Activated CD4-positive, alpha-beta T cell treated with anti-CD3 and anti-CD28 coated beads, Interleukin-2, amount 10 ng/mL, durations not matched to agents 24 days and 14 days (primary cell): ENCODE measurements at regions not wholly inside any gene's neighbourhood (a gene's known extent, or its start where the extent isn't known, plus 50 kb on each side); places are given as distances from the start of the nearest gene placed in this dataset.
"Not testable (repeated sequence)": the region's sequence is repeated elsewhere in the genome, so short reads cannot be mapped to it uniquely, and the experiment has no call there.

Source experiments
- DNase-seq: peaks from one replicate; pipeline ENCODE4 v3.0.0; 2022
- H3K27ac Mint-ChIP-seq: one replicate; pipeline ENCODE4 v1.8.0; 2022; ENCODE audit warnings: mild to moderate bottlenecking, mixed read lengths
- H3K27me3 Mint-ChIP-seq: one replicate; pipeline ENCODE4 v1.8.0; 2022; ENCODE audit warnings: mixed read lengths
- H3K36me3 Mint-ChIP-seq: one replicate; pipeline ENCODE4 v1.8.0; 2022; ENCODE audit warnings: low read depth, mild to moderate bottlenecking, mixed read lengths
- H3K4me1 Mint-ChIP-seq: one replicate; pipeline ENCODE4 v1.8.0; 2021; ENCODE audit warnings: mixed read lengths
- H3K4me3 Mint-ChIP-seq: one replicate; pipeline ENCODE4 v1.8.0; 2022; ENCODE audit warnings: mild to moderate bottlenecking, moderate library complexity, mixed read lengths
- H3K9me3 Mint-ChIP-seq: one replicate; pipeline ENCODE4 v1.8.0; 2021; ENCODE audit warnings: mixed read lengths
- intact Hi-C: fragments of 100-400 bp; cut with micrococcal nuclease; formaldehyde crosslinking; loops from one replicate; pipeline ENCODE4 v1.15.1; 2023

DNA sequence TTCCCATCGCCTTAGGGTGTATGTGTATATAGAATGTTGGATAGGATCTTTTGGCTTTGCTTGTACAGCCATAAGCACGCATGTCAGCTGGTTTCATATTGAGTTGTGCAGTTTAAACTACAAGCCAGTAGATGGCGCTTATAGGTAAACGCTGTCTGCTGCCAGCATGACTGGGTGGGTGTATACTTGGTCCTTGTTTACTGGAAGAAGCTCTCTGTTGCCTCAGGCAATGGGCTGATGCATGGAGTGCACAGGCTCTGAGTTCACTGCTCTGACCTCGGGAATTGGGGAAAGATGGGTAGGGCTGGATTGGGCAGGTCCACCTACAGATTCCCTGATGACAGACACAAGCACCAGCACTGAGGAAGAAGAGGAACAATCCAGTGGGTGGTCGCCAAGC is 831.5 kb downstream of the STIM2 start:
- intact Hi-C loops = no loop called here
- Mint-ChIP-seq H3K4me3 (no peak overlapping the region), H3K4me1 (no peaks in the 10 kb centered on the region), H3K36me3 (no peaks in the 10 kb centered on the region), H3K9me3 (no peaks in the 10 kb centered on the region), H3K27me3 (no peaks in the 10 kb centered on the region), H3K27ac (no peak overlapping the region)
- DNase-seq = peak; percentile 57

DNA sequence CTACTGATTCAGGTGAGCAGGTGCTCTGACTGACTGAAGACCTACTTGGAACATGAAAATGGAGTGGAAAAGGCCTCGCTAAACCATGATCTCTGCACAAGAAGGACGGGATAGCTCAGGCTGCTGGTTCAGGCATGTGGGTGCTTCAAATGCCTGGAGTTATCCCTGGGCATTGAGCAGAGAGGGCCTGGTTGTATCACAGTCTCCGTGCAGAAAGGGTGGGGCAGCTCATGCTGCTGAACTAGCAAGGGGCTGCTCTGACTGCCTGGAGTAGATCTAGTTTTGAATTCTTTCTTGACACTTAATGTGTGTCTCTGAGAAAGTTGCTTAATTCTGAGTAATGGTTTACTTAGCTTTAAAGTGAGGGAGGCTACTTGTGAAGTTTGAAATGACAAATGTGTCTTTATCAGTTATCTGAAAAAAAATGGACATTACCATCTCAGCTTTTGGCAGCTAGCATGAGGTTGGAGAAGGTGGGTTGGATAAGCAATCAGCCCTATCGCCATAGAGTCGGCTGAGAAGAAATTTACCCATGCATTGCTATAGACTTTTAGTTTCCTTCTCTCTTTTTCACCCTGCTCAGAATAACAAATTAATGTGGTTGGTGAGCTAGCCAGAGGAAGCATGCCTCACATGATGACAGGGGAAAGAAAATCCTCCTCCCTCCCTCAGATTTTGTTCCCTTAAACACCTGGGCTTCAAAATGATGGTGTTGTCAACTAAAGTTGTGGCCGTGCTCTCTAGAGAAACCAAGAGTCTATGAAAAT is 832.4 kb downstream of the STIM2 start:
- H3K27me3 Mint-ChIP-seq = no peaks in the 10 kb centered on the region
- H3K9me3 Mint-ChIP-seq = no peaks in the 10 kb centered on the region
- H3K27ac Mint-ChIP-seq = no peak overlapping the region
- no peak for DNase-seq
- intact Hi-C loops = no loop called here
- no peak overlapping the region for H3K4me3 Mint-ChIP-seq
- no peaks in the 10 kb centered on the region for H3K36me3 Mint-ChIP-seq
- no peaks in the 10 kb centered on the region for H3K4me1 Mint-ChIP-seq

DNA sequence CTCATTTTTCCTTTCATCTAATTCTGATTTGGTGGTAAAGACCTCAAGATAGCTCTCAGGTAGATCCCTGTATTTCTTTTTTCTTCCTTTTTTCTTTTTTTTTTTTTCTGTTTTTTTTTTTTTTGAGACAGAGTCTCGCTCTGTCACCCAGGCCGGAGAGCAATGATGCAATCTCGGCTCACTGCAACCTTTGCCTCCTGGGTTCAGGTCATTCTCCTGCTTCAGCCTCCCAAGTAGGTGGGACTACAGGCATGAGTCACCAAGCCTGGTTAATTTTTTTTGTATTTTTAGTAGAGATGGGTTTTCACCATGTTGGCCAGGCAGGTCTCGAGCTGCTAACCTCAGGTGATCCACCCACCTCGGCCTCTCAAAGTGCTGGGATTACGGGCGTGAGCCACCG is 835.6 kb downstream of the STIM2 start:
- intact Hi-C loops, DNase-seq, H3K27ac Mint-ChIP-seq, H3K9me3 Mint-ChIP-seq, H3K4me1 Mint-ChIP-seq, H3K4me3 Mint-ChIP-seq, H3K27me3 Mint-ChIP-seq, H3K36me3 Mint-ChIP-seq: not testable (repeated sequence)

DNA sequence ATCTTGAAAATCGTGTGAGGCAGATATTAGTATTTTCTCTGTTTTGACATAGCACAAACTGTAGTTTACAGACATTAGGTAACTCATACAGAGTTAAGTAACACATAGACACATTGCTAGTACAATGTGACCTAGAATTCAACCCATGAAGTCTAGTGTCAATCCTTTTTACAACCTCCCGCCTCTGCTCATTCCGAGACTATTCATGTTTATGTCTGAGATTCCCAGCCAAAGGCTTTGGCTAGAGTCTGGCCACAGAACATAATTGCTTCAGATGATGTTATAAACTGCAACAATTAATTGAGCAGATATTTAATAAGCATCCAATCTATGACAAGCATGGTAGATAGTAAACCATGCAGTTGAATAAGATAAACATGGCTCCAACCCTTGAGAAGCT is 841.0 kb downstream of the STIM2 start:
- peaks cover 3% of the 10 kb centered on the region for H3K9me3 Mint-ChIP-seq
- intact Hi-C loops = no loop called here

DNA sequence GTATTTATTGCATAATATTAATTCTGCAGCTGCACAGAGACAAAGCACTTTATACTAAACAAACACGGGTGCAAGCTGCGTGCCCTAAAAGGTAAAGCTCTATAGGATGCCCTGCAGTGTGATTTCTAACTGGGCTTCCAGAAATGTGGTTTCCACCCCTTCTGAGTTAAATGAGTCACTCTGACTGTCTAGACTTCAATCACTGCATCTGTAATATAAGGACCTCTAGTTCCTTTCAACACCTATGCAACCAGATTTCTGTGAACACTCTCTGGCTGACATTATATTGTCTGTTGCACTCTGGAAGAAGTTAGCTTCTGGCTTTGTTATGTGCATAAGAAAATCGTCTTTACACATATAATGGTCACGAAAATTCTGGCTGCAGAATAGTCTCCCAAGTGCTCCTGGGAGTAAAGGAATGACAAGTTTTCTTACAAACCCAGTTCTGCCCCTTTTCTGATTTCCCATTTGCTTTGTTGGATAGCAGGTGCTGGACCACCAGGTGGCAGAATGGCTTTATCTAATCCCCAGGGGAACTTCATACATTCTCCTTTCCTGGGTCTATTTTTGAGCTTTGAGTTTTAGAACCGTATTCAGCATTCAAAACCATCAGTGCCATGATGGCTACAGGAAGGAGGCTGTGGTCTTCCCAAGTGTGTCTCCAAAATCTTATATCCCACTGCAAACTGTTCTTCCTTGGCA is 842.2 kb downstream of the STIM2 start:
- intact Hi-C loops = no loop called here
- DNase-seq = no peak
- Mint-ChIP-seq H3K9me3 (peaks cover 3% of the 10 kb centered on the region), H3K4me3 (no peak overlapping the region), H3K27ac (no peak overlapping the region), H3K27me3 (no peaks in the 10 kb centered on the region), H3K4me1 (no peaks in the 10 kb centered on the region), H3K36me3 (no peaks in the 10 kb centered on the region)

More for the DNA sequence above, 841.0 kb downstream of the STIM2 start:
- Mint-ChIP-seq H3K36me3 (no peaks in the 10 kb centered on the region), H3K27ac (no peak overlapping the region), H3K4me1 (no peaks in the 10 kb centered on the region), H3K27me3 (no peaks in the 10 kb centered on the region), H3K4me3 (no peak overlapping the region)
- no peak for DNase-seq

DNA sequence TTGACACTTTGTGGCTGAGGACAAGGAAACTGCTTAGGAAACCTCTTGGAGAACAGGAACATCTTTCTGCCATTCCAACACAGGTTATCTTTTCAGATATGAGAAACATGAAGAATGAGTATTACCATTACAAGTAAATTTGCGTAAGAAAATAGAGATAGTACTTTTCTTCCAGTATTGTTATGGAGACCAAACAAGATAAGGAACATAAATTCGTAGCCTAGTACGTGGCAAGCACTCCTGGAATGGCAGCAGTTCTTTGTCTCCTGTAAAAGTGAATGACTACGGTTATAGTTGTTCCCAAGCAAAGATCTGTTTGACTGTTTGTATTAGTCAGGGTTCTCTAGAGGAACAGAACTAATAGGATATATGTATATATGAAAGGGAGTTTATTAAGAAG is 843.1 kb downstream of the STIM2 start:
- Mint-ChIP-seq H3K27ac (no peak overlapping the region), H3K4me3 (no peak overlapping the region), H3K9me3 (no peaks in the 10 kb centered on the region), H3K4me1 (no peaks in the 10 kb centered on the region), H3K27me3 (no peaks in the 10 kb centered on the region), H3K36me3 (no peaks in the 10 kb centered on the region)
- intact Hi-C loops = no loop called here
- no peak for DNase-seq

DNA sequence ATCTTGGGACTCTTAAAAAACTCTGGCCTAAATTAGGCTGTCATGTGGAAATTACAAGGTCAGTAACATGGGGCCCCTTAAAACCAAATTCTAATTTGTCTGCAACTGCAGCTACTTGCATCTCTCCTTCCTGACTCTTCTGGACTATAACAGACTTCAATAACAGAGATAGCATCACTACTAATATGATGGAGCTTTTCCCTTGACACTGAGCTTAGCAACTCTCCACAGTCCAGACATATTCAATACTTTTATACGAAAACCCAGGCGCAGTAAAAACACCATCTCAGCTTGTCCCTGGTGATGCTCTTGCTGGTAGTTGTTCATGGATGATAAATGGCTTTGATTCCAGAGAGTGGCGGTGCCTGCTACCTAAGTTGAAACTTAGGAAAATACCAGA is 850.4 kb downstream of the STIM2 start:
- Mint-ChIP-seq H3K4me1 (no peaks in the 10 kb centered on the region), H3K36me3 (no peaks in the 10 kb centered on the region), H3K27me3 (no peaks in the 10 kb centered on the region), H3K9me3 (no peaks in the 10 kb centered on the region), H3K27ac (no peak overlapping the region), H3K4me3 (no peak overlapping the region)
- DNase-seq = no peak
- intact Hi-C loops = no loop called here

DNA sequence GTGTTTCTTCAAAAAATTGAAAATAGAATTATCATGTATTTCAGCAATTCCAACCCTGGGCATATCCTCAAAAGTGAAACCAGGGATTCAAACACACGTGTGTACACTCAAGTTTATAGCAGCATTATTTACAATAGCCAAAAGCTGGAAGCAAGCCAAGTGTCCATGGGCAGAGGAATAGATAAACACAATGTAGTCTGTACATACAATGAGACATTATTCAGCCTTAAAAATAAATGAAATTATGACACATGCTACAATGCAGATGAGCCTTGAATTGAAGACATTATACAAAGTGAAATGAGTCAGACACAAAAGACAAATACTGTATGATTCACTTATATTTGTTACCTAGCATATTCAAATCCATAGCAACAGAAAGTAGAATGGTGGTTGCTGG is 853.4 kb downstream of the STIM2 start:
- intact Hi-C loops = no loop called here
- H3K4me1 Mint-ChIP-seq = no peaks in the 10 kb centered on the region
- H3K4me3 Mint-ChIP-seq = no peak overlapping the region
- no peaks in the 10 kb centered on the region for H3K36me3 Mint-ChIP-seq
- H3K27me3 Mint-ChIP-seq = no peaks in the 10 kb centered on the region
- DNase-seq = no peak
- no peak overlapping the region for H3K27ac Mint-ChIP-seq
- no peaks in the 10 kb centered on the region for H3K9me3 Mint-ChIP-seq

DNA sequence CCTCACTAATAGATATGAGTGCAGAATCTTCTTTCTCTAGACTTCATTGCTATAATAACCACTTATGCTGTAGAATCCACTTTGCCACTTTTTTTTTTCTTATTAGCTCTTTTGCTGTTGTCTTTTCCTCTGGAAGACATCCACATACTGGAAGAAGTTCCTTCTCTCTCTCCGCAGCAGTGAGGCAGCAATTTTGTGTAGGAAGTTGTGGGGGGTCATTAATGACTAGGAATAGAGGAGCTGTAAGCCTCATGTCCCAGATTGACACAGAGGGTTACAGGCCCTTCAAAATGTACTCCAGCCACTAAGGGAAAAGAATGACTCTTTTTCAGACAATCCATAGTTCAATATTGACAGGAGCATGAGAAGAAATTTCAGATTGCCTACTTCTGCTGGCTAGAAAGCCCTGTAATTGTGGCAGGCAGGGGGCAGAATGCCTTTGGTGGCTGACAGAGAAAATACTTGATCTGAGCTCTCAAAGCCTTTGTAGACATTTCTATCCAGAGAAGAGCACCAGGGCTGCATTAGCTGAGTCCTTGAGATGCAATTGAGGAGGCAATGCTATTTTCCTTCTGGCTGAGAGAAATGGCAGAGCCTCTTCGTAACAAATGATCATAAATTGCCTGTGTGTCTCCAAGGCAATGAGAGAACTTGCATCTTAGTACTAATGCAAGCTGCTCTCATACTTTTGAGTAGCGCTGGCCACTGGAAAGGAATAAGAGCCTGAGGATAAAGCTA is 856.2 kb downstream of the STIM2 start:
- intact Hi-C loops = no loop called here
- H3K4me1 Mint-ChIP-seq = no peaks in the 10 kb centered on the region
- no peaks in the 10 kb centered on the region for H3K9me3 Mint-ChIP-seq
- H3K36me3 Mint-ChIP-seq = no peaks in the 10 kb centered on the region
- no peak for DNase-seq
- no peak overlapping the region for H3K4me3 Mint-ChIP-seq
- no peak overlapping the region for H3K27ac Mint-ChIP-seq
- H3K27me3 Mint-ChIP-seq = no peaks in the 10 kb centered on the region

DNA sequence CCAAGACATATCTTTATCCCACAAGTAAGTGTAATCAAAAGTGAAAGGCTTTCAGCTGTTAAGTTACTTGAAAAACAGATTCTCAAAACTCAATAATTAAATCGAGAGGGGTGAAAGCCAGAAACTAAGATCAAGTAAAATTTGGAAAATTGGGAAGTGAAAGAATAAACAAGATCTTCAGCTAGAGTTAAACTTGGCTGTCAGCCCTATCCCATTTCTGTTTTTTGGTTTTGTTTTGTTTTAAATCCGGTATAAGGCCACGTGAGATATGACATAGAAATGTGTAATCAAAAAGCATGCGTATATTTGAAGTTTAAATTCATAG is 856.8 kb downstream of the STIM2 start:
- H3K27ac Mint-ChIP-seq = no peak overlapping the region
- intact Hi-C loops = no loop called here
- no peaks in the 10 kb centered on the region for H3K9me3 Mint-ChIP-seq
- H3K36me3 Mint-ChIP-seq = no peaks in the 10 kb centered on the region
- no peaks in the 10 kb centered on the region for H3K4me1 Mint-ChIP-seq
- H3K4me3 Mint-ChIP-seq = no peak overlapping the region
- DNase-seq = no peak
- H3K27me3 Mint-ChIP-seq = no peaks in the 10 kb centered on the region

DNA sequence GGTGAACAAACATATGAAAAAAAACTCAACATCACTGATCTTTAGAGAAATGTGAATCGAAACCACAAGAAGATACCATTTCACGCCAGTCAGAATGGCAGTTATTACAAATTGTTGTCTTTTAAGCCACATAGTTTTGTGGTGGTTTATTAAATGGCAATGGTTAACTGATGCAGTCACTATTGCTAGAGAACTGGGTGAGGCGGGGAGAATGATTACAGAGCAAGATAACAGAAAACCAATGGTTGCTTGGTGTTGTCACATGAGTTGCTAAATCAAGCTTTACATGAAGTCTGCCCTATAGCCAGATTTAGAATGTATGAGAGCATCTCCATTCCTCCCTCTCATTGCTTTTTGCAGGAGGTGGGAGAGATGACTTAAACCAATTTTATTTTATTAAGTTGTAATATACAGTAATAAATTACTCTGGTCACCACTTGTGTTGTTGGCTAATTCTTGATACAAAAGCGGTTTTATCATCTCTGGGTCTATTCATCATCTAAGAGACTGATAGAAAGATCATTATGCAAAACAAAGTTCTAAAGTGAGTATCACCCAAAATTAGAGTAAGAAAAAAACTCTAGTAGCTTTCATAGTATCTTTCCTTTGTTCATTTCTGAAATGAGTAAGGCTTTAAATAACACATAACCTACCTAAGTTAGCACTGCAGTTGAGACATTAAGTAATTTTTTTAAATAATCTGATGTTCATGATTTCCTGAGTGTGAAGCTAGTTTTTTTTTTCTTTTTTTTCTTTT is 859.5 kb downstream of the STIM2 start:
- Mint-ChIP-seq H3K36me3 (no peaks in the 10 kb centered on the region), H3K4me3 (no peak overlapping the region), H3K27me3 (no peaks in the 10 kb centered on the region), H3K4me1 (no peaks in the 10 kb centered on the region), H3K27ac (no peak overlapping the region), H3K9me3 (no peaks in the 10 kb centered on the region)
- intact Hi-C loops = no loop called here
- no peak for DNase-seq

DNA sequence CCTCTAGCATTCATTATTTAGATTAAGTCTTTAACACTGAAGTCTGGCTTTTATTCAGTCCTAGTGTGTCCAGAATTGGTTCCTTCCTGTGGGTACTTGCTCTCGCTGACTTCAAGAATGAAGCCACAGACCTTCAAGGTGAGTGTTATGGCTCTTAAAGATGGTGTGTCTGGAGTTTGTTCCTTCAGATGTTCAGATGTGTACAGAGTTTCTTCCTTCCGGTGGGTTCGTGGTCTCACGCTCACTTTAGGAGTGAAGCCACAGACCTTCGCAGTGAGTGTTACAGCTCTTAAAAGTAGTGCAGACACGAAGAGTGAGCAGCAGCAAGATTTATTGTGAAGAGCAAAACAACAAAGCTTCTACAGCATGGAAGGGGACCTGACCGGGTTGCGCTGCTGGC is 860.6 kb downstream of the STIM2 start:
- Mint-ChIP-seq H3K4me1 (no peaks in the 10 kb centered on the region), H3K27ac (no peak overlapping the region), H3K4me3 (no peak overlapping the region), H3K9me3 (no peaks in the 10 kb centered on the region), H3K27me3 (no peaks in the 10 kb centered on the region), H3K36me3 (no peaks in the 10 kb centered on the region)
- intact Hi-C loops = no loop called here
- no peak for DNase-seq

DNA sequence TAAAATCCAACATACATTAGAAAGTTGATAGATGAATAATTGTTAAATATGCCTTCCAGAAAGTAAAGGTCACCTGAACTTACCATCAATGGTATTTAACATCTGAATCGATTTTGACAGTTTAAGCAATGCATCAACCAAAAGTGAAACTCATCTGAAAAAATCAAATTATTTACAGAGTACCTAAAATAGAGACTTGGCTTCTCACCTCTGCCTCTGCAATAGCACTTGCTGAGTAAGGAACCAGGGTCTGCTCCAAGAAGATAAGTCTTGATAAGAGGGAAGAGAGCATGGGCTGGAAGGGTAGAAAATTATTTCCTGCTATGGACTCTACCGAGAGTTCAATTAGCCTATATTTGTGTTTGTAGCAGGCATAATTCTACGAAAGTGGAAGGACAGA is 868.3 kb downstream of the STIM2 start:
- DNase-seq = no peak
- Mint-ChIP-seq H3K27ac (no peak overlapping the region), H3K36me3 (no peaks in the 10 kb centered on the region), H3K4me3 (no peak overlapping the region), H3K4me1 (no peaks in the 10 kb centered on the region), H3K9me3 (no peaks in the 10 kb centered on the region), H3K27me3 (no peaks in the 10 kb centered on the region)
- intact Hi-C loops = no loop called here

DNA sequence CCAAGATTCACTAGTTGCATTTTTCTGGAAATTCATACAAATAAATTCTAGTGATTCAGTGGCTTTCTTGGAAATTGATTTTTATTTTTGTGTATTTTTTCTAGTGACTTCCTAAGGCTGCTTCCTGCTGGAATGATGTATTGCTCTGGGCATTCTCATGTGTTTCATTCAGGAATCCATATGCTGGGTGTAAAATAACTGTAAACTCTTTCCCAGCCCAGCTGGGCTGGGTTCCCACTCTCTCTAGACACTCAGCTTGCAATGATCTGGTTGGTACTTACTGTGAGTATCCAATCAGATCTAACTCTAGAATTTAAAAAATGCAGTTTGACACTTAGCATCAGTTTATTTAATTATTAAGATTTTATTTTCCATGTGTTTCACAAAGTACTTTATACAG is 882.2 kb downstream of the STIM2 start:
- H3K36me3 Mint-ChIP-seq = no peaks in the 10 kb centered on the region
- DNase-seq = no peak
- no peaks in the 10 kb centered on the region for H3K27me3 Mint-ChIP-seq
- H3K4me1 Mint-ChIP-seq = no peaks in the 10 kb centered on the region
- H3K9me3 Mint-ChIP-seq = peaks cover 5% of the 10 kb centered on the region
- H3K27ac Mint-ChIP-seq = no peak overlapping the region
- H3K4me3 Mint-ChIP-seq = no peak overlapping the region
- intact Hi-C loops = no loop called here
